Epithelial cell of esophagus (primary cell): ENCODE measurements at regions not wholly inside any gene's neighbourhood (a gene's known extent, or its start where the extent isn't known, plus 50 kb on each side); places are given as distances from the start of the nearest gene placed in this dataset.

Source experiments
- DNase-seq: peaks from one replicate; pipeline ENCODE4 v3.0.0; 2010; ENCODE audit warnings: low read depth
- H3K4me3 ChIP-seq: 2 replicates; pipeline ENCODE4 v1.5.1; 2011; ENCODE audit warnings: mild to moderate bottlenecking, low read length, control low read depth
- CTCF ChIP-seq: IDR thresholded peaks from 2 replicates; pipeline ENCODE4 v1.5.1; 2011; ENCODE audit warnings: low read depth, mild to moderate bottlenecking, low read length, control low read depth, inconsistent platforms; ENCODE audit not compliant: insufficient read depth; ENCODE audit errors: missing control alignments

- DNase-seq, result no peak
- TF ChIP-seq CTCF, result no peak
- no peak overlapping the region for H3K4me3 ChIP-seq
These were observed 232.2 kb downstream of the FAM76B start for GRCh38 chr11:95557376-95557775.

DNA sequence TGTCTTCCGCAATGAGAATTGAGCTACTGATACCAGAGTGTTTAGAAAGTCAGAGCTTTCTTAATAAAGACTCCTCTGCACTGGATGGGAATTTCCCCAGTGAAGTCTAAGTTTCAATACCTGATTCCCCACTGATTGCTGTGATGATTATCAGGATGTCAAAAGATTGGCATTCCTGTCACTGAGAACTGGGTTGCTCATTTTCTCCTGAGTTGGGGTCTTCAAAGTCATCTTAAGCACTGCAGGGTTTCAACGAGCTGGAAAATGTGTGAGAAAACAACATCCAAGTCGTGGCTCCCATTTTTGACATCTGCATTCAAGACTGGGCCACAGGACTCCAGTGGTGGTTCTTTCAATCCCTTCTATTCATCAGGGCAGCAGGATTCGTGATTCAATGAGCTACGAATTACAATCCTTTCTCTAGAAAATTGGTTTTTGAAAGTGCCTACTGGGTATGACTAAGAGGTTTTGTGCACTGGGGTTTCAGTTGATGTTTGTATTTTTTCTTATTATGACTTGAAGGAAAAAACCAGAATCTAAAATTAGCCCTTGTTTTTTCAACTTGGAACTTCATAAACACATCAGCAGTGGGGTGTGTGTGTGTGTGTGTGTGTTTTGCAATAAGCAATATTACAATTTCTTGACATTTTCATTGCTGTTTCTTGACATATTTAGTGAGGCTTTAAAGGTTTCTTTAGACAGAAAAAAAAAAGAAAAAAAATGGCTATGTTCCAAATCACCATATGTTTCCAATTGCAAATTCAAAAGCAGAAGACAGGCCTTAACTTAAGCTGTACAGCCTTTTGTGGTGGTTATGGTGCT lies 233.0 kb downstream of the FAM76B start:
- DNase-seq, result no peak
- TF ChIP-seq CTCF, result no peak
- no peak overlapping the region for H3K4me3 ChIP-seq

DNA sequence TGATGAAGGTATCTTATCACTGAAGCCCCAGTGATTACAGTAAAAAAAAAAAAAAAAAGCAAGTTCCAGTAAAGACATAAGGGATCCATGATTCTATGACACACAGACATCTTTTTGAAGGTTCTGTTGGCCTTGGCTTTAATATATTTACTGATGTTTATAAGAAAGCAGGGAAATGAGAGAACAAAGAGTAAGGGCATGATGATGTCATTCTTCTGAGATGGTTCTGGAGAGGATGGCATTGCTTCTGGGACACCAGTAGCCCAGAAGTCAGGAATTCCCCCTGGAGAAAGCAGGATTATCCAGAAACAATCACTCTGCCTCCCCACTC lies 233.6 kb downstream of the FAM76B start:
- TF ChIP-seq CTCF, result no peak
- no peak for DNase-seq
- H3K4me3 ChIP-seq, result no peak overlapping the region

DNA sequence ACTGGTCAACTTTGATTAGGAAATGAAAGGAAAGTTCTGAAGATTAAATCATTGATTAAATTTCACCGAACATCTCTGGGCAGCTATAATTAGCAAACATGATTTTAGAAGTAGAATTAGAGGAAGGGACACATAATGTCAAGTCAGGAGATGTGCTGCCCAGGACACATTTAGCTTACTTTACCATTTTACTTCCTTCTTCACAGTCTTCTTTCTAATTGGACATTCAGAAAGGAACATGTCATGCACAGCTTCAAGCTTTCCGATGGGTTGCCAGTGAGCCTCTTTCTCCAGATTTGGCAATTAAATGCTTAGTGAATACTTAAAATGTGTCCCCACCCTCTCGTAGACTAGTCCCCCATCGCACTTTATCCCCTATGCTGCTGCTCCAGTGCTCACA lies 234.7 kb downstream of the FAM76B start:
- TF ChIP-seq CTCF, result no peak
- no peak overlapping the region for H3K4me3 ChIP-seq
- no peak for DNase-seq

- TF ChIP-seq CTCF, result no peak
- no peak overlapping the region for H3K4me3 ChIP-seq
- no peak for DNase-seq
These were observed 240.3 kb downstream of the FAM76B start for GRCh38 chr11:95549301-95549700.

DNA sequence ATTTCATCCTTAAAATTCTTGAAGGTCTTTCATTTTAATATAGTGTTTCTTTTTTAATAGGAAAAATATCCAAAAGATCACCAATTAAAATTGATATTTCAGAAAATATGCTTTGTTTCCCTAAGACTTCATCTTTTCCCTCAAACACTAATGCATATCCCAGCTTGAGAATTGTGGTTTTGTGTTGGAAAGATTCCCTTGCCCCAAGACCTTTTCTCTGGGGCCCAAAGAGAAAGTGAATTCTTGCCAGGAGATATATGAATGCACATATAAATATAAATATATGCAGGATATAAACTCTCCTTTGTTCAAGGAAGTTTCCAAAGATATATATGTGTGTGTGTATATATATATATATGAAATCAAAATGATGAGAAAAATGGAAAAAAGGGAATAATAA lies 241.2 kb downstream of the FAM76B start:
- no peak for TF ChIP-seq CTCF
- no peak for DNase-seq
- no peak overlapping the region for H3K4me3 ChIP-seq

DNA sequence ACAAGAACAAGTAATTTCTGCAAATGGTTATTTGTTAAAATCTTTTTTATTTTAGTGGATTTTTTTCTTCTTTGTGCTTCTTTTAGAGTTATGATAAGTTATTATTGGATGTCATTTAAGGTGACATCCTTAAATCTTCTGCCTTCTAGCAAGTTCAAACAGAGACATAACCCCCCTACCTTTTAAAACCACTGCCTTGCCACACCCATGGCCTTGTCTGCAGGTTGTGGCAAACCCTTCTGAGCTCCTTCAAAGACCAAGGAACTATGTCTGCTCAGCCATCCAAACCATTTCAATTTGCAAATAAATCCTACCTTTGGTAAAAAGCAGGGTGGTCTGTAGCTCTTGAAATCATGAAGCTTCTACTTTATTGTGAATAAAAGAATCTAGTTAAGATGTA lies 241.6 kb downstream of the FAM76B start:
- no peak for TF ChIP-seq CTCF
- no peak overlapping the region for H3K4me3 ChIP-seq
- no peak for DNase-seq
